NCI-H2196 treated with DMSO at 0.1 percent for 48 hours (cell line): ENCODE measurements at regions not wholly inside any gene's neighbourhood (a gene's known extent, or its start where the extent isn't known, plus 50 kb on each side); places are given as distances from the start of the nearest gene placed in this dataset.

Source experiments
- DNase-seq: peaks from one replicate; lab custom pipeline; 2025; ENCODE audit not compliant: unreplicated experiment; lab: John Stamatoyannopoulos, UW

DNA sequence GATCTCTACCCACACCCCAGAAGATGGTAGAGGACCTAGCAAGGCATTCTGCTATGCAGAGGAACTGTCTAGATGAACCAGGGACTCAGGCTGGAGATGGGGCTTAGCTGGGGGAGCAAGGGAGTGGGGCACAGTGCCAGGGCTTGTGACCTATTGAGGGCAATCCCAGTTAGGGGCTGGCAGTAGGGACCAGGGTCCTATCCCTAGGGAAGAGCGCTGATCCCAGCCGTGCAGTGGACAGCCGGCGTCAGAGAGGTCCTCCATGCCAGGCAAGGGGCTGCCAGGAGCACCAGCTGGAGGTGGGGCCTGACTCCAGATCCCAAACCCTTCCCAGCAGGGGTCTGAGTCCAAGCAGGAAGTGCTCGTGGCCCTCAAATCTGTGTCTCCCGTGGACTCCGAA is 52.7 kb upstream of the NEURL1B start:
- DNase-seq = no peak

DNA sequence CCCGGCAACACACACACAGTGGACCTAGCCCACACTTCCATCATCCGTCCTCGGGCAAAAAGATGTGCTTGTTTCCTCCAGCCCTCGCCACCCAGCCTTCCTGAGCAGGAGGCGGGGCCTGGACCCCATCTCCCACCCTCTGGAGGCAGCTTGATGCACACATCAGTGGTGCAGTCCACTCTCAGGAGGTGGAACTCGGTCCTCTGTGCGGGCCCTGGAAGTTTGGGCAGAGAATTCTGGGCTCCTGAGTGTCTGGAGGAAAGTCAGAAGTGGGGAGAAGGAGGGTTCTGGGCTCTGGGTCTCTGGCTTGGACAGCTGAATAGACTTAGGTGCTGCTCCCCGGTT is 54.0 kb upstream of the NEURL1B start:
- DNase-seq = no peak

DNA sequence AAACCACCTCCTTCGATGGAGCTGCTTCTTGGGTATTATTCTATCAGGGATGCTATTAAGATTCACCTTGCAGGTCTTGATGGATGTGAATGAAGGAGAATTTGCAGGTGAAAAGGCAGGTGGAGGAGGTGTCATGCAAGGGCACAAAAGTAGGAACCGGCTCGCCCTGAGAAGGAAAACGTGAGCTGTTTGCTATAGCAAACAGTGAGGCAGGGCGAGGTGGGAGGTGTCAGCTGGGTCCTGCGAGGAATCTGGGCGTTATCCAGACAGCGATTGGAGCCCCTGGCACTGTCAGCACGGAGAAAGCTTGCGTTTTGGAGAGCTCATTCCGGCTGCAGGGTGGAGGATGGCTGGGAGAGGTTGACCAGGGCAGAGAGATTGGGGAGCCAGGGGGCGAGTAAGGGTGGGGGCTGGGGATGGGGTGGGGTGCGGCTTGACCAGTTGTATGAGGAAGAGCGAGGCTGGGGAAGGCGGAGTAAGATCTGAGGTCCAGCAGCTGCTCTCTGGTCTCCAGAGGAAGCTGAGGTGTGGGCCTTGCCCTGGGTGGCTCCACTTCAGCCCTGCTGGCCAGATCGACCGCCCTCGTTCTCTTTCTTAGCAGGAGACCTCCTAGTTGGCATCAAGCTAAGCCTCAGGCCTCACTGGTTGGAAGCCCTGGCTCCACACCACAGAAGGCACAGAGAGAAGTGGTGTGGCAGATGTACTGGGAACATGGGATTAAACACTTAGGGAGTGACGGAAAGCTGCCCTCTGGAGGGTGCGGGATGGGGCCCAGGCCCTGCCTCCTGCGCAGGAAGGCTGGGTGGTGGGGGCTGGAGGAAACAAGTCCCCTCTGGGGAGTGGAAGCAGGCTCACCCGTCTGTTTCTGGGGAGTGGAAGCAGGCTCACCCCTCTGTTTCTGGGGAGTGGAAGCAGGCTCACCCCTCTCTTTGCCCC is 54.7 kb upstream of the NEURL1B start:
- DNase-seq = no peak

DNA sequence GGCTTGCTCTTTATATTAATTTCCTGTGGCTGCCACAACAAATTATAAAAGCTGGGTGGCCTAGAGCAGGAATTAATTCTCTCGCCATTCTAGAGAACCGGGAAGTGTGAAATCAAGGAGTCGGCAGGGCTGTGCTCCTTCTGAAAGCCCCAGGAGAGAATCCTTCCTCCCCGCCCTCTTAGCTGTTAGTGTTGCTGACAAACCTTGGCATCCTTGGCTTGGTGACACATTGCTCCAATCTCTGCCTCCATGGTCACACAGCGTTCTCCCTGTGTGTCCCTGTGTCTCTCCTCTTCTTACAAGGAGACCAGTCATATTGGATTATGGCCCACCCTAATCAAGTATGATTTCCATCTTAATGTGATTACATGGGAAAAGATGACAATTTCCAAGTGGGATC is 55.9 kb upstream of the NEURL1B start:
- no peak for DNase-seq

DNA sequence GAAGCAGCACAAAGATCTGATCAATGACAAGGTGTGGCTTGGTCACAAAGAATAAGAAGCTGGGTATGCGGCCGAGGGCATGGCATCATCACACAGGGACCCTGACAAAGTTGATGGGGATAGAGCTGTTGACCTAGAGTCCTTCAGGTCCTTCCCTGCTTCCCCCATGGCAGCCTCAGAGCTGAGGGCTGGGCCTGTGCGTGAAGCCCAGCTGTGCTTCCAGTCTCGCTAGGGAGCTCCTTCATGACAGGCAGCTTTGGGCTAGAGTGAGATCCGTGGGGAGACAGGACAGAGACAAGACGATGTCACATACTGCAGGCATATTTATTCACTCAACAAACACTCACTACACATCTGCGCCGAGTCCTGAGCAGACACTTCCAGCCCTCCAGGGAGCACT is 56.4 kb upstream of the NEURL1B start:
- DNase-seq = no peak

DNA sequence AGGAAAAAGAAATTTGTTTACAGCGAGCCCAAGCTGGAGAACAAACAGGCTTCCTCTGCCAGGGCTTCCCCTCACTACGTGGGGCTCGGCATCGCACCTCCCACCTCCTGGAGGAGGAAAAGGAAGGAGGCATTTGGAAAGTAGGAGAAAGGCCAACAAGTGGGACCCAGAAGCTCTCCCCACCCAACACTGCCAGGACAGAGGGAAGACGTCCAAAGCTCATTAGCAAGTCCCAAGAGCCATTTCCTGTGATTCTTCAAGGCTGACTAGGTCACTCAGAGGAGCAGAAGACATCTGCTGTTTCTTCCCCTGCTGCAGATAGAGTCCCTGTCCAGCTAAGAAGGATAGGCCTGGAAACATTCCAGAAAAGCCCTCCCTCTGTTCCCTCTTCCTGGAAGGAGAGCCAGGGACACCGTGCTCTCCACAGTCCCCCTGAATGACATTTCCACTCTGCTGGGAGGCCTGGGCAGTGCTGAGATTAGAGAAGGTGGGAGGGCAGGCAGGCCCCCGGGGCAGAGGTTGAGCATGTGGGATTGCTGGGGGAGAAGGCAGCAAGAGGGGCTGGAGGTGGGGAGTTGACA is 57.0 kb upstream of the NEURL1B start:
- DNase-seq = no peak

DNA sequence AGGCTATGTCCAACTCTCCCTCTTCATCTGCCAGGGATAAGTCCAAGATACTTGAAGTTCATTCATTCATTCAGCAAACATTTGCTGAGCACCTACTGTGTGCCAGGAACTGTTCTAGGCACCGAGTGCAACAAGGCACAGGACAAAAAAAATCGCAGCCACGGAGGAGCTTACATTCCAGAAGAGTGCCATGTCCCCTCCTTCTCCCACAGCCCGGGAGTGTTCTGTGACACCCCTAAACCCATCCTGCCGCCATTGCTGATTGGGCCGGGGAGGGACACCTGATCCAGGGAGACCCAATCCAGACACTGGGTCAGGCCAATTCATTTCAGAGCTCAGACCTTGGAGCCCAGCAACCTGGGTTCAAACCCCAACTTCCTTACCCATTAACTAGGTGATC is 58.1 kb upstream of the NEURL1B start:
- no peak for DNase-seq

DNA sequence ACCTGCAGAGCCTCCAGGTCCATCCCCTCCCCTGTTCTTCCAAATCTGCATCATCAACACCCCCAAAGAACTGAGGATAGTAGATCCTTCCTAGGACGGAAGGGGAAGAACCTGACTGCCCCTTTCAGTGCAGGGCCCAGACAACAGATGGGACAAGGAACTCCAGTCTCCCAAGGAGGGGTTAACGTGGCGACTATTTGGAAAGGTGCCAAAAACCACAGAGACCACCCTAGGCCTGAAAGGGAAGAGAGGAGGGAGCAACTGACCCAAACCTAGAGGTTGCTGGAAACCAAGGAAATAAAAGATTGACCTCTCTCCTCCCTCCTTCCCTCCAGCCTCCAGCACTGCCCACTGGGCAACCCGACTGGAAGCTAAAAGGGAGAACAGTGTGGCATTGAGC is 59.7 kb upstream of the NEURL1B start:
- DNase-seq = no peak

DNA sequence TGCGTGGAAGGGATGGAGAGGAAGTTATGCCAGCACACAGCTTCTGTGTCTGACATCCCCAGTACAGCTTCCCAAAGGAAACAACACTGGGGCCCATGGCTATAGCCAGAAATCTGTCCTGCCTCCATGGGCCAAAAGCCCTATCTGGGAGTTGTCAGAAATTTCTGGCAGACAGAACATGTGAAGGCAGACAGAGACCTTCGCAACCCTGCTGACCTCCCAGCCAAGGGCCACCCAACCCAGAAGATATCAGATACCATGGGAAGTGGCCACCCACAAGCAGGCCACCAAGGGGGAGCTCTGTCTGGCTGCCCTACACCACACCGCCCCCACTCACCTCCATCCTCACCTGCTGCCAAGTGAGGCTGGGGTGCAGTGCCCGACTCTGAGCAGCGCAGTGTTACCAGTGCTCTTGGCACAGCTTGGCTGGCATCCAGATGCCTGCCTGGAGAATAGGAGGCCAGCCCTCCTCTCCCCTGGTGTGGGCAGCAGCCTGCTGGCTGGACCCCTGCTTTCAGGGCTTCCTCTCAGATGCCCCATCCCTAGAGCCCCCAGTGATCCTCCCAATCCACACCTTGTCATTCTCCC is 61.6 kb upstream of the NEURL1B start:
- DNase-seq = no peak

DNA sequence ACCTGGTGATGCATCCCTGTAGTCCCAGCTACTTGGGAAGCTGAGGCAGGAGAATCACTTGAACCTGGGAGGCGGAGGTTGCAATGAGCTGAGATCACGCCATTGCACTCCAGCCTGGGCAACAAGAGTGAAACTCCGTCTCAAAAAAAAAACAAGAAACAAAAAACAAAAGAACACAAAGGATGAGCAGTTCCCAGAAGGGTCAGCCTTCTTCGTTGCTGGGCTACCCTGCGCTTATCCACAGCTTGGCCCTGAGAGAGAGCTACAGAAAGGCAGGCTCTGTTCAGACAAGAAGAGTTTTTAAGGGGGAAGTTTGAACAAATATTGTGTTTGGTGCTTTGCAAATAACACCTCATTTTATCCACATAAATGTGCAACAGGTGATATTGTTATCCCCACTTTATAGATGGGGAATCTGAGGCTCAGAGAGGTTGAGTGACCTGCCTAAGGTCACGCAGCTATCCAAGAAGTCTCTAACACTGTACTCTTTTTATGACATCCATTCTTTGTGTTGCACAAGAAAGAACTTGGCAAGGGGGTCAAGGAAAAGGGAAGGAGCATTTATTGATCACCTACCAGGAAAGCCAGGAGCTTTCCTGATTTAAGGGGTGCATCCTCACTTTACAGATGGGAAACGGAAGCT is 63.7 kb upstream of the NEURL1B start:
- DNase-seq = no peak

DNA sequence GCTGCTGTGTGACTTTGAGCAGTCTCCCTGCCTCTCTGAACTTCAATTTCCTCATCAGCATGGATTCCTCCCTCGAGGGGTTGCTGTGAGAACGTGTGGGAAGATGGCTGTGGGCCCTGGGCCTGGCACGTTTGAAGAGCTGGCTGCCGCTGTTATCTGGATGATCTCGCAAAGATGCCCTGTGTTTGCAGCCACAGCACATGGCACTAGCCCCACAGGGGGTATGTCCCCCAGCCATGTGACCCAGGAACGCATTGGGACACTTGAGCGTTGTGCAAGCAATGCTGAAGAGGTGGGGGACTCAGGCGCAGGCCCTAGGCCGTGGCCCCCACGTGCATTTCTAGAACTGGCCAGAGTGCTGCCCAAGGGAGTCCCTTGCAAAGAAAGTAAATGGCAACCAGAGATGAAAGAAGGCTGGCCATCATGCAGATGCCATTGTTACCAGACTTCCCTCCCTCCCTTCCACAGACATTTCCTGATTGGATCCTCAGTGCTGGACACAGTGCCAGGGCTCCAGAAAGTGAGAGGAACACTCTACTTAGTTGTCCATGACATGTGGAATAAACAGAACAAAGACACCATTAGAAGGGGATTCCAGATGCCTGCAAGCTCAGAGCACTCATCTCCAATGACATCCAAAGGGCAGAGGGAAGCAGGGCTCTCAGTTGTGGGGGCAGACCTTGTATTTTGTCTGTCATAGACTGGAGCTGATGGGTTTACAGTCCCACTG is 65.1 kb upstream of the NEURL1B start:
- DNase-seq = no peak

DNA sequence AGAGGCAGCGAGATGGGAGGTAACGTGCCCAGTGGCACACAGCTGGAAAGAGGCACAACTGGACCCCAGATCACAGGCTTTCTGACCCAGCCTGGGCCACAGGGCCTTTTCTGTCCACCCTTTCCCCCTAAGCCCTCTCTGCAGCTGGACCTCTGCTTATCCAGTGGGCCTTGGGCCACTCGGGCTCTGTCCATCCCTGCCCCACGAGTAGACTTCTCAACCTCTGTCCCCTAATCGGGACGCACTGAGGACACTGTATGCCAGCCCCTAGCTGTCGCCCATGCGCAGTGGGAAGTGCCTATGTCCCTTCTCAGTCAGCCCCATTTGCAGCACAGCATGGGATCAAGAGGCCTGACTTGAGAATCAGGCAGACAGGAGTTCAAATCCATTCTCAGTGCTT is 65.6 kb upstream of the NEURL1B start:
- DNase-seq = no peak

DNA sequence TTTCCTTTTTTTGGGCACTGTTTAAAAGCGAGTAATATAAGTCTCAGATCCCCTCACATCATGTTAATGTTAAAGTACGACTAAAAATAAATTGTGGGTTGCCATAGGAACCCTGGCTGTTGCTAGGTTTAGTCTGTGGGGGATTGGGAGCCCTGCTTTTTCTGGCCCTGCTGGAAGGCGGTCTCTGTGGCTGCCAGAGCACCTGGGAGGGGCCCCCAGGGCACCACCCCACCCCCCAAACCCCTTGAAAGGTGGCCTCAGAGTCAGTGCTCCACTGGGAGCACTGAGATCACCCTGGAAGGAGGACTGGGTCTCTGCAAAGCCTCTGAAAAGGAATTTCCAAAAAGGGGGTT is 66.2 kb upstream of the NEURL1B start:
- DNase-seq = no peak

DNA sequence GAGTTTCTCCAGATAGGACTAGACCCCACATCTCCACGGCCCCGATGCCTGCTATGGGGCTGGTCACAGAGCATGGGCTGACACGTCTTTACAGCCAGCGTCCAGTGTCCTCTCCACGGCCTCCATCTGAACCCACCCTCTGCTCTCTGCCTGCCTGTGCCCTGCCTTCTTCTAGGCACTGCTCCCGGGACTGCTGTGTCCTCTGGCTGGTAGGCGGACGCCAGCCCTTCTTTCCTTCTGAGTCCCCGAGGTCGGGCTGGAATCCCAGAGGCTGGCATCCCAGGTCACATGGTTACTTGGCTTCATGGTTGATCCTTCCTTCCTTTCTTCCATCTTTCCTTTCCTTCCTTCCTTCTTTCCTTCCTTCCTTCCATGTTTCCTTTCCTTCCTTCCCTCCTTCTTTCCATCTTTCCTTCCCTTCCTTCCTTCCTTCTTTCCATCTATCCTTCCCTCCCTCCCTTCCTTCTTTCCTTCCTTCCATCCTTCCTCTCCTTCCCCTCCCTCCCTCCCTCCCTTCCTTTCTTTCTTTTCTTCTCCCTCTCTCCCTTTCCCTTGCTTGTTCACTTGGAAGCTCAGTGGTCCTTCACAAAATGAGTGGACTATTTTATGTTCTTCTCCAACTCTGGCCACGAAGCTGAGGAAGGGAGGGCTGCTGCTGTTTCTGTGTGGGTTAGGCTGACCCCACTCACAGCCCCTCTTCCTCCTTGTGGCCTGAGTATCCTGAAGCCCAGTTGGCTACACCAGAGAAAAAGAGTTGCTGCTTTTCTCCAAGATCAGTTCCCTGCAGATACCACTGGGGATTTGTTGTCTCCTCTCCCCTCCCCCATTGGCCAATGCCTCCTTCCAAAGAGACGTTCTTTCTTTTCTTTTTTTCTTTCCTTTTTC is 66.8 kb upstream of the NEURL1B start:
- DNase-seq = no peak

DNA sequence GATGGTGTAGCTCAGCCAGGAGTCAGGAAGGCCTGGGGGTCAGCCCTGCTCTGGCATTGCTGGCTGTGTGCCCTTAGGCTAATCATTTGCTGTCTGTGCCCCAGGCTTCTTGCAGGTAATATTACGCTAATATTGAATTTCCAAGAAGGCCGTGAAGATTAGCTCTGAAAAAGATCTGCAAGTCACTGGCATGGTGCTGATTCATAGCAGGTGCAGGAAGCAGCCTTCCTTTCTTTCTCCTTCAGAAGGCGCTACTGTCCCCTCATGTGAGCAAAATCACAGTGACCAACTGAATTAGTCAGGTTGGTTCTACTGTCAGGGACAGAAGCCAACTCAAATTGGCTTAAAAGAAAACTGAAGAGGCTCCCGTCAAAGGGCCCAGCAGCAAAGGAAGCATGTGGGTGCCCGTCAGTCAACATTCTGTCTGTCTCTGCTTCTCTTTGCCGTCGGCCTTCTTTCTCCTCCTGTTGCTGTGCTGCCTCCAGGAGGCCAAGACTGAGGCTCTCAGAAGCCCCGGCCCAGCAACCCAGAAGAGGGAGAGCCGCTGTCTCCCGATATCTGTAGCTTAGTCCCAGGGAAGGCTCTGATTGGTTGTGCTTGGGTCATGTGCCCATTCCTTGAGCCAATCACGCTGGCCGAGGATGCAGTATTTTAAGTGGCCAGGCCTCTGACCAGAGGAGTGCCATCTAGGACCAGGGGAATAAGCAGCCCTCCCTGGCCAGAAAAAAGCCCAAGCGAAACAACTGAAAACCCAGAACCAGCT is 67.8 kb upstream of the NEURL1B start:
- peak; percentile 29 for DNase-seq

DNA sequence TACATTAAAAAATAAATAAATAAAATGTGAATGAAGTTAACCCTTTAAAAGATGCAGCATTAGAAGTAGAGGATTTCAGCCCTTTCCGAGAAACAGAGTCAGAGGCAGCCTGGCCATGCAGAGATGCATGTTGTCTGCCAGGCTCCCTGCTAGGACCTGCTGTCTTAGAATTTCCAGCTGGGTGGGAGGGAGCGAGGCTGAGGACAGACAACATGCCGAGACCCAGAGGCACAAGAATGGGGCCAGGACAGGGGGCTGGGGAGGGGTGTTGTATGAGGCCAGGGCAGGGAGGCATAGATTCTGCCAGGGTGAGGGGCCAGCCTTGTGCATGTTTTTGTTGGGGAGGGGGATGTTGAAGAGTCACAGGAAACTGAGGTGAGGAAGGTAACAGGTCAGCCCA is 68.6 kb upstream of the NEURL1B start:
- no peak for DNase-seq

DNA sequence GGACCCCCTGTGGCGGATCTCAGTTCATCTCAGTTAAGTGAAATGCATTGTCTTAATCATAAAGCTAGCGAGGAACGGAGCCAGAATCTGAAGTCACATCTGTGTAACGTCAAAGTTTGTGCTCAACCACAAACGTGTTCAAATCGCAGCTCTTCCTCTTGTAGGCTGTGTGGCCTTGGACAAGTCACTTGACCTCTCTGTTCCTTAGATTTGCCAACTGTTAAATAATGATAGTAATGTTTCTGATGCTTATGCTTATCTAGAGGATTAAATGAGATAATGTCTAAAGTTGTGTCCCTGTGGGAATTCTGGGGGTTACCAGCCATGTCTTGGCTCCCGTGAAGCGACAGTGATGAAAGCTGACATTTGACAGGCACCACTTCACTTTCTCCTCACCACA is 69.2 kb upstream of the NEURL1B start:
- no peak for DNase-seq

DNA sequence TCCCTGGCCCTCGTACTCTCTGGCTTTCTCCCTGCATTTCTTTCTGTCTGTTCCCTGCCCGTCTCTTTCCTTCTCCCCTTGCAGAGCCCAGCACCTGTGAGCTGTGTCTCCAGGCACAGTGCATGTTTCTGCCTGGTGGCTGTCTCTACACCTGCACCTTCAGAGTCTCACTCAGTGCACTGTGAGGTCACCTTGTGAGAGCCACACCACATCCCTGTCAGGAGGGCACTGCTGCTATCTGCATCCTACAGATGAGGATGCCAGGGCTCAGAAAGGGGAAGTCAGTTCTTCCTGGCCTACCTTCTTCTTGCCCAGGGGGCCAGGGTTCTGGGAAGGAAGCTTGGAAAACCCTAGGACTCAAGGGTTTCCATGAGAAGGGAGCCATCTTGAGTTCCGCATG is 69.7 kb upstream of the NEURL1B start:
- DNase-seq = no peak

DNA sequence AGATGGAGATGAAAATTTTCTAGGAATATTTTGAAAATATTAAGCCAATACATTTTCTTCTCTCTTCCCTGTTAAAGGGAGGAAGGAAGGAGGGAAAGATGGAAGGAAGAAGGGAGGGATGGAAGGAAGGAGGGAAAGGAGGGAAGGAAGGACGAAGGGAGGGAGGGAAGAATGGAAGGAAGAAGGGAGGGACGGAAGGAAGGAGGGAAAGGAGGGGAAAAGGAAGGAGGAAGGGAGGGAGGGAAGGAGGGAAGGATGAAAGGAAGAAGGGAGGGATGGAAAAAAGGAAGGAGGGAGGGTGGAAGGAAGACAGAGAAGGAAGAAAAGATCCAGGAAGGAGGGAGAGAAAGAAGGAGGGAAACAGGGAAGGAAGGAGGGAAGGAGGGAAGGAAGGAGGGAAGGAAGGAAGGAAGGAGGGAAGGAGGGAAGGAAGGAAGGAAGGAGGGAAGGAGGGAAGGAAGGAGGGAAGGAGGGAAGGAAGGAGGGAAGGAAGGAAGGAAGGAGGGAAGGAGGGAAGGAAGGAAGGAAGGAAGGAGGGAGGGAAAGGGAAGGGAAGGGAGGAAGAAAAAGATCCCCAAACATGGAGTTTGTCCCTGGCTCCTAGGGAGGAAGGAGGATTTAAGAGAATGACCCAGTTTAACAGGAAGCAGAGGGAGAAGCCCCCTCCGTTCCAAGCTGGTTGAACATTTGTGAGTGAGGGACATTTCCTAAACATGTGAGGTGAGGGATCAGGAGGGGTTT is 70.3 kb upstream of the NEURL1B start:
- no peak for DNase-seq
